HepG2 (cell line): ENCODE measurements at regions not wholly inside any gene's neighbourhood (a gene's known extent, or its start where the extent isn't known, plus 50 kb on each side); places are given as distances from the start of the nearest gene placed in this dataset.

ENCODE experiments used
- ATAC-seq: fragments of 200-7000 bp; cut with Tn5 transposase; 3 replicates; pipeline ENCODE4 v1.9.1; 2020; ENCODE audit warnings: mild to moderate bottlenecking, moderate library complexity
- BruUV-seq: library from RNA; stranded (reverse); fragments of 400-500 nt; replicated peaks from 2 replicates; lab custom pipeline; 2021; lab: Mats Ljungman, UMichigan
- CTCF ChIA-PET: fragments of 300-600 bp; formaldehyde crosslinking; extraction: SDS; loops from one replicate; lab custom pipeline; 2021; ENCODE audit warnings: low total read pairs, inconsistent platforms, low intra/inter-chr PET ratio; lab: Yijun Ruan, JAX
- POLR2A ChIA-PET: fragments of 350-600 bp; sonication (Branson Sonifier 250); formaldehyde crosslinking; loops from one replicate; lab custom pipeline; 2020; ENCODE audit warnings: antibody characterized with exemption, inconsistent platforms; lab: Yijun Ruan, JAX
- DNase-seq: peaks from one replicate; pipeline ENCODE4 v3.0.0-alpha.2; 2015; ENCODE audit warnings: low spot score
- FAIRE-seq: peaks from 3 replicates; lab custom pipeline; 2011; peaks lifted over from hg19 to GRCh38; lab: Jason Lieb, UNC
- H2AFZ ChIP-seq: one replicate; pipeline ENCODE4 v1.6.1; 2011; ENCODE audit warnings: low read length, inconsistent platforms
- H3K27ac ChIP-seq: fragments of 300-600 bp; 3 replicates; pipeline ENCODE4 v1.8.0; 2011; ENCODE audit warnings: mixed run types, mild to moderate bottlenecking, mixed read lengths, low read length, inconsistent platforms; ENCODE audit not compliant: insufficient read depth; ENCODE audit errors: extremely low read length
- H3K27me3 ChIP-seq, 2 experiments: fragments of 200-600 bp in 1 of 2; 2 replicates in 1 of 2; 3 replicates in 1 of 2; pipeline versions ENCODE4 v1.6.0 to v1.8.0; 2011; ENCODE audit warnings: low read length in 2 of 2, mild to moderate bottlenecking in 2 of 2, moderate library complexity in 2 of 2, inconsistent platforms in 1 of 2; ENCODE audit not compliant: insufficient read depth in 2 of 2, control insufficient read depth in 1 of 2
- H3K36me3 ChIP-seq, 2 experiments: fragments of 200-600 bp in 1 of 2; replicated peaks in 1 of 2; 2 replicates in 1 of 2; 3 replicates in 1 of 2; pipeline versions ENCODE4 v1.5.1 to v1.8.0; 2011; ENCODE audit warnings: low read length in 2 of 2, inconsistent platforms in 1 of 2; ENCODE audit not compliant: insufficient read depth in 2 of 2, control insufficient read depth in 1 of 2
- H3K4me1 ChIP-seq: 2 replicates; pipeline ENCODE4 v1.5.1; 2012; ENCODE audit warnings: low read length, inconsistent platforms; ENCODE audit not compliant: insufficient read depth
- H3K4me2 ChIP-seq: 2 replicates; pipeline ENCODE4 v1.6.0; 2011; ENCODE audit warnings: low read depth, low read length, inconsistent platforms
- H3K4me3 ChIP-seq, 3 experiments: fragments of 200-600 bp in 1 of 3; sonication (generic), shearing (Covaris generic) in 1 of 3; replicated peaks in 1 of 3; 2 replicates each; pipeline ENCODE4 v1.5.1; 2011 to 2016; ENCODE audit warnings: low read length in 3 of 3, inconsistent platforms in 2 of 3, low read depth in 2 of 3, mild to moderate bottlenecking in 2 of 3, control low read depth in 1 of 3, mixed read lengths in 1 of 3; ENCODE audit not compliant: insufficient read depth in 1 of 3
- H3K79me2 ChIP-seq: one replicate; pipeline ENCODE4 v1.6.1; 2011; ENCODE audit warnings: low read length, inconsistent platforms; ENCODE audit not compliant: insufficient read depth
- H3K9ac ChIP-seq: 2 replicates; pipeline ENCODE4 v1.6.0; 2011; ENCODE audit warnings: mild to moderate bottlenecking, low read depth, low read length, inconsistent platforms; ENCODE audit not compliant: insufficient read depth
- H3K9me3 ChIP-seq: 2 replicates; pipeline ENCODE4 v1.5.1; 2012; ENCODE audit warnings: mild to moderate bottlenecking, low read length
- H4K20me1 ChIP-seq: 2 replicates; pipeline ENCODE4 v1.6.0; 2011; ENCODE audit warnings: inconsistent platforms, mild to moderate bottlenecking, low read length, moderate library complexity; ENCODE audit not compliant: insufficient read depth
- CHD4 ChIP-seq: fragments of 200-600 bp; sonication (generic); IDR thresholded peaks from 2 replicates; pipeline ENCODE4 v1.7.0; 2017; ENCODE audit warnings: mild to moderate bottlenecking, low read length, borderline replicate concordance
- KDM6A ChIP-seq: IDR thresholded peaks from 2 replicates; pipeline ENCODE4 v1.6.1; 2016; ENCODE audit warnings: low read depth
- NFRKB ChIP-seq: fragments of 450-650 bp; IDR thresholded peaks from 2 replicates; pipeline ENCODE4 v1.6.1; 2017
- SUZ12 ChIP-seq: fragments of 150-350 bp; IDR thresholded peaks from 2 replicates; pipeline ENCODE4 v1.6.1; 2014; ENCODE audit warnings: low read depth, low read length
- TSC22D2 ChIP-seq: sonication (generic); formaldehyde crosslinking; IDR thresholded peaks from 2 replicates; pipeline ENCODE4 v1.5.1; 2020; ENCODE audit warnings: missing genetic modification reagents, mild to moderate bottlenecking, borderline replicate concordance
- ZNF605 ChIP-seq: sonication (generic); formaldehyde crosslinking; IDR thresholded peaks from 2 replicates; pipeline ENCODE4 v1.8.0; 2022; ENCODE audit warnings: mild to moderate bottlenecking, missing genetic modification reagents
- ZNF768 ChIP-seq: sonication (generic); formaldehyde crosslinking; IDR thresholded peaks from 2 replicates; pipeline ENCODE4 v1.4.0; 2020; ENCODE audit warnings: missing genetic modification reagents
- WGBS: methylation state at CpG from one replicate; pipeline ENCODE4 v1.1.6; 2017; ENCODE audit warnings: low lambda C conversion rate; 5-methylcytosine and 5-hydroxymethylcytosine counted together
- in situ Hi-C: cut with HindIII; loops from 2 replicates; pipeline ENCODE4 v1.10.0; 2017; ENCODE audit warnings: low pct_unique_long_range_greater_than_20kb; ENCODE audit not compliant: extremely low pct_ligation_motif_present
- intact Hi-C: fragments of 100-400 bp; cut with micrococcal nuclease; formaldehyde crosslinking; loops from one replicate; pipeline ENCODE4 v1.10.0; 2022; ENCODE audit not compliant: unreplicated experiment
- TF ChIP-seq, protein P1 (sequence below): sonication (generic); formaldehyde crosslinking; IDR thresholded peaks from 2 replicates; pipeline ENCODE4 v1.4.0; 2020; ENCODE audit warnings: missing genetic modification reagents

- H3K4me2 ChIP-seq = no peak overlapping the region
- no peak overlapping the region for H3K9ac ChIP-seq
- no peaks in the 10 kb centered on the region for H3K79me2 ChIP-seq
- H2AFZ ChIP-seq = no peak overlapping the region
- CTCF ChIA-PET = no interaction called here
- ATAC-seq (no peak), FAIRE-seq (no peak), DNase-seq (no peak)
- POLR2A ChIA-PET = no interaction called here
- peaks cover 0 to 3% of the 10 kb centered on the region in 2 experiments; a peak in 1 of 5 replicates for H3K27me3 ChIP-seq
- H3K27ac ChIP-seq = no peak overlapping the region
- TF ChIP-seq ZNF768 (CRISPR knock-in tag) = no peak
- TF ChIP-seq ZNF605 = no peak
- TF ChIP-seq CHD4 = no peak
- TF ChIP-seq NFRKB = no peak
- TF ChIP-seq SUZ12 = no peak
- TF ChIP-seq, protein P1, sequence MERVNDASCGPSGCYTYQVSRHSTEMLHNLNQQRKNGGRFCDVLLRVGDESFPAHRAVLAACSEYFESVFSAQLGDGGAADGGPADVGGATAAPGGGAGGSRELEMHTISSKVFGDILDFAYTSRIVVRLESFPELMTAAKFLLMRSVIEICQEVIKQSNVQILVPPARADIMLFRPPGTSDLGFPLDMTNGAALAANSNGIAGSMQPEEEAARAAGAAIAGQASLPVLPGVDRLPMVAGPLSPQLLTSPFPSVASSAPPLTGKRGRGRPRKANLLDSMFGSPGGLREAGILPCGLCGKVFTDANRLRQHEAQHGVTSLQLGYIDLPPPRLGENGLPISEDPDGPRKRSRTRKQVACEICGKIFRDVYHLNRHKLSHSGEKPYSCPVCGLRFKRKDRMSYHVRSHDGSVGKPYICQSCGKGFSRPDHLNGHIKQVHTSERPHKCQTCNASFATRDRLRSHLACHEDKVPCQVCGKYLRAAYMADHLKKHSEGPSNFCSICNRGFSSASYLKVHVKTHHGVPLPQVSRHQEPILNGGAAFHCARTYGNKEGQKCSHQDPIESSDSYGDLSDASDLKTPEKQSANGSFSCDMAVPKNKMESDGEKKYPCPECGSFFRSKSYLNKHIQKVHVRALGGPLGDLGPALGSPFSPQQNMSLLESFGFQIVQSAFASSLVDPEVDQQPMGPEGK (CRISPR knock-in tag) = no peak
- no peak for TF ChIP-seq TSC22D2 (CRISPR knock-in tag)
- TF ChIP-seq KDM6A = no peak
- H3K4me3 ChIP-seq = no peak overlapping the region
- in situ Hi-C loops = no loop called here
- intact Hi-C loops = no loop called here
- no peaks in the 10 kb centered on the region for H3K36me3 ChIP-seq
- BruUV-seq = no TSS peak
- no peaks in the 10 kb centered on the region for H3K9me3 ChIP-seq
- no peaks in the 10 kb centered on the region for H3K4me1 ChIP-seq
- no peaks in the 10 kb centered on the region for H4K20me1 ChIP-seq
- WGBS = 28% methylated on average over 2 of the region's 2 CpGs
Measured at GRCh38 chr1:232269988-232270387, 359.9 kb downstream of the SIPA1L2 start.
